HG03342 (cell line): ENCODE measurements at regions not wholly inside any gene's neighbourhood (a gene's known extent, or its start where the extent isn't known, plus 50 kb on each side); places are given as distances from the start of the nearest gene placed in this dataset.
"Not testable (repeated sequence)": the region's sequence is repeated elsewhere in the genome, so short reads cannot be mapped to it uniquely, and the experiment has no call there.

Source experiments
- ATAC-seq: cut with Tn5 transposase; IDR thresholded peaks from one replicate; pipeline ENCODE4 v1.9.1; 2021; ENCODE audit warnings: mild to moderate bottlenecking, moderate library complexity; ENCODE audit not compliant: unreplicated experiment

DNA sequence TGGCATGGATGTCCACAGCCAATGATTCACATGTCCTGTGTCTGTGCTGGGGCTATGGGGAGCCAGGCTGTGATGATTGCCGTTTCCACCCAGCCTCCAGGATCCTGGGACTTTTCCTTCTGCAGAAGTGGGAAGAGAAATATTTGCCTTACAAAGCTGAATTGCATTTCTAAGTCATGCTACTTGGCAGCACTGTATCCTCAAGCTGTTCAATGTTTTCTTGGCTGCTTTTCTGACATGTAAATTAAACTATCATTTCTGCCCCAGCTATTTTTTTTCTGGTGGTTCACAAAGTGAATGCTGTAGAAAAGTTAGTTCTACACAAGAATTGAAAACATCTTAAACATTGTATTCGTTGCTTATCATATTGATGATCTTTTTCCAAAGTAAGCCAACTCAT lies 51.9 kb upstream of the TCERG1L start:
- no peak for ATAC-seq

- no peak for ATAC-seq
These were observed 60.0 kb upstream of the TCERG1L start for GRCh38 chr10:131371571-131371970.

- no peak for ATAC-seq
These were observed 70.1 kb upstream of the TCERG1L start for GRCh38 chr10:131381576-131381975.

GRCh38 chr10:131385161-131385872 lies 73.8 kb upstream of the TCERG1L start:
- not testable (repeated sequence) for ATAC-seq

- ATAC-seq = no peak
These were observed 75.6 kb upstream of the TCERG1L start for GRCh38 chr10:131387018-131387529.

GRCh38 chr10:131391936-131392335 lies 80.4 kb upstream of the TCERG1L start:
- no peak for ATAC-seq

GRCh38 chr10:131396121-131397050 lies 84.9 kb upstream of the TCERG1L start:
- no peak for ATAC-seq

GRCh38 chr10:131398166-131398565 lies 86.6 kb upstream of the TCERG1L start:
- ATAC-seq = no peak

DNA sequence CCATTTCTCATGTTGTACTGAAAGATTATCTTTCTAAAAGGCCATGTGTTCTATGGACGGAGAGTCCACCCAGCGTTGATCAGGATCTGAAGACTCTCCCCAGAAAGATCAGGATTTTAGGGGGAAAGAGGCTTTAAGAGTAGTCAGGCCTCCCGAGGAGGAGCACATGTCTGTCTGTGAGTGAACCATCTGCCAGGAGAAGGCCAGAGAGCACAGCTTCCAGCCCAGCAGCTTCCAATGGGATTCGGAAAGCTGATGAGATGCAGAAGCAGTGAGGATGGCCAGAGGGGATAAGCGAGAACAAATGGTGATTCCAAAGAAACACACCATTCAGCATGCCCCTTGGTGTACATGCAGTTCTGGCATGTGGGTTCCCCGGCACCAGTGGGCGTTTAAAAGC lies 88.5 kb upstream of the TCERG1L start:
- ATAC-seq = no peak

DNA sequence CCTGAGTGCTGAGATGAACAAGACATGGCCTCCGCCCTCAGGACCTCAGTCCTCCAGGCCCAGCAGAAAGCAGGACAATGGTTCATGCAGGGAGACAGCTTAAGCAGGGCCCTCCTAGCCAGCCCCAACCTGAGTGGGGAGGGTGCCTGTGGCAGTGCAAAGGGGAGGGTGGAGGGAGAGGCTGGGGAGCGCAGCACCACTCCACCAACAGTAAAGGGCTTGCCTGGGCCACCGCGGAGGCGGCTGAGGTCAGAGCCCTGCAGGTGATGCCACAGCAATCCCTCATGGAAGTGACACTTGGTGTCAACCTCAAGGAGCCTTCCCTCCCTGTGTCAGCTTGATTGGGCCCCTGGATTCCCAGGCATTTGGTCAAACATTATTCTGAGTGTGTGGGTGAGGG lies 89.0 kb upstream of the TCERG1L start:
- no peak for ATAC-seq

DNA sequence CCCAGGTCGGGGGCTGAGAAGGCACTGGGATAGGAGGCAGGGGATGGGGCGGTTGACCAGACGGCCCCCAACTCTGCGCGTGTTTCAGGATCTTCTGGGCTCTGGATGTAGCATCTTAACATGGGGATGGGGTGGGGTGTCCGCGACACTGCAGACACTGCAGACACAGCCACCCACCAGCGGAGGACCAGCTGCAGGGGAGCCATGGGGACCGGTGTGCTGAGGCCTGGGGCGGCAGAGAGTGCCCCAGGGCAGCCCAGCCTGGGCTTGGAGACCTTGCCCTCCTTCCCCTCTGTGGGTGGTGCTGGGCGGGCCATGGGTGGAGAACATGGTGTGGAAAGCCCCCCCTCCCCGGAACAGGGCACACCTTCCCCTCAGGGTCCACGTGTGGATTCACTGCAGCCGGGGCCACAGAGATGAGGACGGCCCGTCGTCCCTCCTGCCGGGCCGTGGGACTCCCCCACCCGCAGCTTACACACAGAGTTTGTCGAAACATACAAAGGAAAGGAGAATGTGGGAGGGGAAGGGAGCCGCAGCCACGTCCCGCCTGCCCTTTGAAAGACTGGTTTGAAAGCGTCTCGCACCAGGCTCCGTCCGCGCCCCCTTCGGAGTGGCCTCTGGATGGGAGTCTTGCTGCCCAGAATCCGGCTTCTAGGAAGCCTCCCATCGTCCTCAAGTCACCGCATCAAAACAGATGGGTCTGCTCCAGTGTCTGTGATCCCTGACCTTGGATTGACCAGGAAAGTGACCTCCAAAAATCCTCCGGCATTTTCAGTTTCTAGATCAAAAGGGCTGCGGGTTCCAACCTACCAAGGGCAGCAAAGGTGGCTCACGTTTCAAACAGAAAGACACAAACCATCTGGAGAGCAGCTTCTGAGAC lies 91.5 kb upstream of the TCERG1L start:
- no peak for ATAC-seq

- ATAC-seq = no peak
These were observed 92.4 kb upstream of the TCERG1L start for GRCh38 chr10:131403936-131404335.

DNA sequence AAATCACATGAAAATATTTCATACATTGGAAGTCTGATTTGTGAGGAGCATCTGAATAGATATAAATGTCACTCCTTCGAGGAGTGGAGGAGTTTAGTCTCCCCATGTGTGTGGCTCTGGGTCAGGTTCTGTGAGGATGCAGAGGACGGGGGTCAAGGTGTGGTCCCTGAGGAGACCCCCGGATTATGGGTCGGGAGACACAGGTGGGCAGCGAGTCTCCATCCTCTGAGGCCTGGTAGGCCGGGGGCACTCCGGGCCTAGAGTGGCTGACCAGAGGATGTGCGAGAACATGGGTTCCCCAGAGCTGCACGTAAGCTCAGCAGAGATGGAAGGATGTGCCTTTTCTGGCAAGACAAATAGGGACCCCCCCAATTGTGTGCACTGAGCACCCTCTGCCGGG lies 93.4 kb upstream of the TCERG1L start:
- no peak for ATAC-seq

- ATAC-seq = no peak
These were observed 95.3 kb upstream of the TCERG1L start for GRCh38 chr10:131406676-131407392.

- ATAC-seq = no peak
These were observed 107.2 kb upstream of the TCERG1L start for GRCh38 chr10:131418681-131419080.

DNA sequence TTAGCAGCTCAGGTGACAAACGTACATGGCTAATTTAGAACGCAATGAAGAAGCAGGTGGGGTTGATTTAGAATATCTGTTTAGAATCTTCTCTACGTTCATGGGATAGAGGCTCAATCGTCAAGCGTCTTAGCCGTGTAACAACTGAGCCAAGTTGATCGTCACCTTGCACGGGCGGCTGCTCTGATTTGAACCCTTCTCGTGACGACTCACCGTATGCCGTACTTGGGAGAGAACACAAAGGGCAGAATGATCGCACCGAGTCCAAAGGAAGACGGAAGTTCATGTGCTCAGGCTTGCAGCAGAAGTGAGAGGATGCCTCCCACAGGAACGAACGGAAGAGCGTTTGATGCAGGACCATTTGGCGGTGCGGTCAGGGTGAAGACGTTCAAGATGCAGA lies 108.3 kb upstream of the TCERG1L start:
- no peak for ATAC-seq

DNA sequence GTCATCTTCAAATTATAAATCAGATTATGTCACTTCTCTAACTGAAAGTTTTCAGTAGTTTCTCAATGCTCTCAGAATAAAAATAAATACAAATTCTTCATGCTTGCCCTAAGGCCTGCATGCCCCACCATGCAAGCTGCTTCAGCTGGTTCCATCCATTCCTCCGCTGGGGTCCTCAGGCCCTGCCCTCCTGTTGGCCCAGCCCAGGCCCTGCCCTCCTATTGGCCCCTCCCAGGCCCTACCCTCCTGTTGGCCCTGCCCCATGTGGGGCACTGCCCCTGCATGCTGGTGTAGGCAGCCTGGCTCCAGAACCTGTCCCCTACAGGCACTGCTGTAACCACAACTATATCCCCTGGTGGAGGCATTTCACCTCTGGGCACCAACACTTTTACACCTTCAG lies 109.3 kb upstream of the TCERG1L start:
- ATAC-seq = no peak

GRCh38 chr10:131421381-131421780 lies 109.9 kb upstream of the TCERG1L start:
- ATAC-seq = no peak

DNA sequence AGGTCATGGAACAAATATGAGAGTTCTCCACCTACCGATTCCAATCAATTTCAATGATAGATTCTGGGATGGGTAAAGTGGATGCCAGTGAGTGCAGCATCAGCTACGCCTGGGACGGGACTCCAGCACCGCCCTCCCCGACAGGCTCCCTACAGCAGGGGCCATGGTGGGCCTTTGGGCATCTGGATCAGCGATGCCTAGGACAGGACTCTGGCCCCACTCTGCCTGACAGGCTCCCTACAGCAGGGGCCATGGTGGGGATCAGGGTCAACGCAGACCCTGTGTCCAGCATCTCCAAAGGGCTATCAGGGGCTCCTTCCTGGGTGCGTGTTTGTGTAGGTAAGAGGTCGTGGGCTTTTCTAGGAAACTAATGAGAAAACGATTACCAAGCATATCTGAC lies 111.2 kb upstream of the TCERG1L start:
- ATAC-seq = no peak

DNA sequence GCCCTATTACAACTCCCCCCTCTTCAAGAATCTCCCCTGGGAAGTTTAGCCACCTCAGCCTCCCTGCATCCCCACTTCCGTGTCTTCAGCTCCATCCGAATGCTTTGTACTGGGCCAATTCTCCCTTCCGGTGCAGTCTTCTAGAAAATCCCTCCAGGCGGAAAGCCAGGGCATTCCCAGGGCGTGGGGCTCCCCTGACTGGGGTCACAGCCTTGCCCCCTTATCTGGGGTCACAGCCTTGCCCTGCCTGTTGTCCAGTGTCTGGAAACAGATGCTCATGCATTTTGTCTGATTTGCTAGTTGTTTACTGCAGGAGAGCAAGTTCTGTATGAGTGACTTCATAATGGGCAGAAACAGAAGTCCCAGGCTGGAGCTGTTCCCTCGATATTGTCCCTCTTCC lies 112.5 kb upstream of the TCERG1L start:
- ATAC-seq = no peak
